IMR-90 (cell line): ENCODE measurements at regions not wholly inside any gene's neighbourhood (a gene's known extent, or its start where the extent isn't known, plus 50 kb on each side); places are given as distances from the start of the nearest gene placed in this dataset.

Experiments used
- ATAC-seq: fragments of 200-7000 bp; cut with Tn5 transposase; 2 replicates; pipeline ENCODE4 v1.9.1; 2020; ENCODE audit warnings: low read depth, mild to moderate bottlenecking, moderate library complexity
- BruUV-seq: library from RNA; stranded (reverse); fragments of 400-500 nt; replicated peaks from 2 replicates; lab custom pipeline; 2021; lab: Mats Ljungman, UMichigan
- CTCF ChIA-PET: fragments of 300-600 bp; formaldehyde crosslinking; extraction: SDS; loops from one replicate; lab custom pipeline; 2021; ENCODE audit warnings: antibody characterized with exemption; lab: Yijun Ruan, JAX
- POLR2A ChIA-PET: fragments of 300-600 bp; sonication (Branson Sonifier 250); formaldehyde crosslinking; loops from one replicate; lab custom pipeline; 2022; ENCODE audit warnings: antibody characterized with exemption; ENCODE audit not compliant: unreplicated experiment; lab: Charles Lee
- DNase-seq: peaks from one replicate; pipeline ENCODE4 v3.0.0; 2013
- H2AFZ ChIP-seq: replicated peaks from 2 replicates; pipeline ENCODE3; 2013; ENCODE audit warnings: low read length, mild to moderate bottlenecking; ENCODE audit not compliant: poor library complexity
- H2AK5ac ChIP-seq: 2 replicates; pipeline ENCODE4 v1.6.1; 2013; ENCODE audit warnings: low read depth, low read length, inconsistent platforms
- H2AK9ac ChIP-seq: replicated peaks from 2 replicates; pipeline ENCODE3; 2013; ENCODE audit warnings: mild to moderate bottlenecking, low read depth, low read length, moderate library complexity; ENCODE audit not compliant: poor library complexity
- H2BK120ac ChIP-seq: 2 replicates; pipeline ENCODE4 v1.6.1; 2013; ENCODE audit warnings: low read depth, low read length, inconsistent platforms
- H2BK15ac ChIP-seq: 3 replicates; pipeline ENCODE4 v1.6.1; 2013; ENCODE audit warnings: low read depth, low read length, inconsistent platforms
- H2BK20ac ChIP-seq: 2 replicates; pipeline ENCODE4 v1.6.1; 2013; ENCODE audit warnings: low read depth, mild to moderate bottlenecking, inconsistent platforms, low read length, moderate library complexity
- H2BK5ac ChIP-seq: 2 replicates; pipeline ENCODE4 v1.6.1; 2013; ENCODE audit warnings: mild to moderate bottlenecking, low read depth, low read length, inconsistent platforms; ENCODE audit not compliant: poor library complexity, severe bottlenecking
- H3K14ac ChIP-seq: replicated peaks from 2 replicates; pipeline ENCODE4 v1.6.1; 2013; ENCODE audit warnings: low read depth, low read length, inconsistent platforms
- H3K18ac ChIP-seq: 2 replicates; pipeline ENCODE4 v1.6.1; 2013; ENCODE audit warnings: low read depth, low read length, control low read depth
- H3K23ac ChIP-seq: 2 replicates; pipeline ENCODE4 v1.6.1; 2013; ENCODE audit warnings: low read depth, low read length, inconsistent platforms
- H3K27ac ChIP-seq: 2 replicates; pipeline ENCODE4 v1.5.1; 2013; ENCODE audit warnings: mild to moderate bottlenecking, control low read depth, low read length; ENCODE audit not compliant: insufficient read depth
- H3K27me3 ChIP-seq: 2 replicates; pipeline ENCODE4 v1.6.1; 2013; ENCODE audit warnings: low read length; ENCODE audit not compliant: control insufficient read depth, insufficient read depth
- H3K36me3 ChIP-seq: 2 replicates; pipeline ENCODE4 v1.6.1; 2013; ENCODE audit warnings: low read length, mixed read lengths; ENCODE audit not compliant: control insufficient read depth, insufficient read depth
- H3K4ac ChIP-seq: 2 replicates; pipeline ENCODE4 v1.6.1; 2013; ENCODE audit warnings: low read depth, low read length, inconsistent platforms
- H3K4me1 ChIP-seq: 2 replicates; pipeline ENCODE4 v1.6.1; 2013; ENCODE audit warnings: low read length, mixed read lengths; ENCODE audit not compliant: control insufficient read depth, insufficient read depth
- H3K4me2 ChIP-seq: 2 replicates; pipeline ENCODE4 v1.6.1; 2013; ENCODE audit warnings: low read depth, mild to moderate bottlenecking, control low read depth, low read length, moderate library complexity
- H3K4me3 ChIP-seq: 2 replicates; pipeline ENCODE4 v1.5.1; 2013; ENCODE audit warnings: low read depth, mild to moderate bottlenecking, control low read depth, low read length, moderate library complexity; ENCODE audit not compliant: insufficient read depth
- H3K56ac ChIP-seq: 2 replicates; pipeline ENCODE4 v1.6.1; 2013; ENCODE audit warnings: low read length, inconsistent platforms; ENCODE audit not compliant: insufficient read depth; ENCODE audit errors: extremely low read depth
- H3K79me1 ChIP-seq, 2 experiments: 2 replicates each; pipeline ENCODE4 v1.6.1; 2013; ENCODE audit warnings: low read length in 2 of 2, inconsistent platforms in 1 of 2, low read depth in 1 of 2
- H3K9ac ChIP-seq: 2 replicates; pipeline ENCODE4 v1.6.1; 2013; ENCODE audit warnings: low read depth, low read length, control low read depth
- H3K9me1 ChIP-seq: 2 replicates; pipeline ENCODE4 v1.6.1; 2013; ENCODE audit warnings: low read length, inconsistent platforms; ENCODE audit not compliant: insufficient read depth
- H3K9me3 ChIP-seq: 2 replicates; pipeline ENCODE4 v1.6.1; 2013; ENCODE audit warnings: low read length; ENCODE audit not compliant: control insufficient read depth, insufficient read depth
- H4K20me1 ChIP-seq: 2 replicates; pipeline ENCODE4 v1.6.1; 2013; ENCODE audit warnings: low read length, inconsistent platforms; ENCODE audit not compliant: insufficient read depth
- H4K5ac ChIP-seq: 2 replicates; pipeline ENCODE4 v1.6.1; 2013; ENCODE audit warnings: mild to moderate bottlenecking, low read depth, low read length, control low read depth
- H4K8ac ChIP-seq, 2 experiments: 2 replicates each; pipeline ENCODE4 v1.6.1; 2013; ENCODE audit warnings: low read depth in 2 of 2, low read length in 2 of 2, control low read depth in 1 of 2, inconsistent platforms in 1 of 2
- H4K91ac ChIP-seq: 2 replicates; pipeline ENCODE4 v1.6.1; 2013; ENCODE audit warnings: low read depth, low read length, inconsistent platforms; ENCODE audit not compliant: insufficient read depth
- BHLHE40 ChIP-seq: fragments of 150-350 bp; IDR thresholded peaks from 2 replicates; pipeline ENCODE4 v1.6.1; 2016; ENCODE audit warnings: mild to moderate bottlenecking, low read depth, low read length
- CEBPB ChIP-seq: IDR thresholded peaks from 2 replicates; pipeline ENCODE4 v1.6.1; 2012; ENCODE audit warnings: low read depth, low read length, improper control_type of control experiment
- CHD1 ChIP-seq: IDR thresholded peaks from 2 replicates; pipeline ENCODE4 v1.6.1; 2012; ENCODE audit warnings: low read depth, low read length, improper control_type of control experiment
- FOS ChIP-seq: fragments of 150-350 bp; IDR thresholded peaks from 2 replicates; pipeline ENCODE4 v1.6.1; 2016; ENCODE audit warnings: low read depth, low read length
- MAFK ChIP-seq: IDR thresholded peaks from 2 replicates; pipeline ENCODE4 v1.6.1; 2012; ENCODE audit warnings: low read depth, low read length, improper control_type of control experiment
- MAZ ChIP-seq: IDR thresholded peaks from 2 replicates; pipeline ENCODE4 v1.6.1; 2012; ENCODE audit warnings: low read depth, mild to moderate bottlenecking, low read length, improper control_type of control experiment, moderate library complexity, borderline replicate concordance
- MXI1 ChIP-seq: IDR thresholded peaks from 2 replicates; pipeline ENCODE4 v1.6.1; 2012; ENCODE audit warnings: low read depth, mild to moderate bottlenecking, low read length, moderate library complexity, borderline replicate concordance
- NFE2L2 ChIP-seq: fragments of 150-350 bp; IDR thresholded peaks from 2 replicates; pipeline ENCODE4 v1.6.1; 2016; ENCODE audit warnings: low read depth, mild to moderate bottlenecking, low read length
- POLR2A ChIP-seq: IDR thresholded peaks from 2 replicates; pipeline ENCODE4 v1.6.1; 2012; ENCODE audit warnings: mild to moderate bottlenecking, low read depth, low read length
- RAD21 ChIP-seq: IDR thresholded peaks from 2 replicates; pipeline ENCODE4 v1.6.1; 2012; ENCODE audit warnings: low read length, improper control_type of control experiment
- RCOR1 ChIP-seq: IDR thresholded peaks from 2 replicates; pipeline ENCODE4 v1.6.1; 2012; ENCODE audit warnings: mild to moderate bottlenecking, low read length, improper control_type of control experiment; ENCODE audit not compliant: insufficient replicate concordance
- RFX5 ChIP-seq: IDR thresholded peaks from 2 replicates; pipeline ENCODE4 v1.8.0; 2012; ENCODE audit warnings: low read depth, mild to moderate bottlenecking, low read length, moderate library complexity
- SMC3 ChIP-seq: fragments of 150-350 bp; IDR thresholded peaks from 2 replicates; pipeline ENCODE4 v1.6.1; 2016; ENCODE audit warnings: low read depth, mild to moderate bottlenecking, antibody characterized with exemption, low read length, moderate library complexity
- WGBS, 2 experiments: methylation state at CpG; one replicate each; pipeline versions ENCODE4 v1.1.5 to v1.1.7; 2013; ENCODE audit warnings: missing lambda C conversion rate in 2 of 2; ENCODE audit not compliant: insufficient read length in 1 of 2; ENCODE audit errors: extremely low coverage in 2 of 2; 5-methylcytosine and 5-hydroxymethylcytosine counted together
- dilution Hi-C: fragments of 300-500 bp; cut with HindIII; formaldehyde crosslinking; loops from one replicate; pipeline ENCODE4 v1.14.3; 2018; ENCODE audit warnings: low sequenced_read_pairs; ENCODE audit not compliant: unreplicated experiment
- in situ Hi-C: fragments of 300-500 bp; cut with MboI; formaldehyde crosslinking; loops from 3 replicates; pipeline ENCODE4 v1.14.3; 2019; ENCODE audit warnings: low sequenced_read_pairs, inconsistent platforms, mixed read lengths
- intact Hi-C: fragments of 100-400 bp; cut with micrococcal nuclease; formaldehyde crosslinking; loops from 2 replicates; pipeline ENCODE4 v1.10.0; 2022
- TF ChIP-seq, protein P1 (sequence below): conservative IDR thresholded peaks from 2 replicates; pipeline ENCODE4 v1.5.1; 2012; ENCODE audit warnings: mild to moderate bottlenecking, low read depth, low read length, improper control_type of control experiment
- TF ChIP-seq, protein P2 (sequence below): fragments of 150-350 bp; IDR thresholded peaks from 2 replicates; pipeline ENCODE4 v1.6.1; 2016; ENCODE audit warnings: low read depth, mild to moderate bottlenecking, low read length, moderate library complexity, borderline replicate concordance
- TF ChIP-seq, protein P3 (sequence below): fragments of 150-350 bp; IDR thresholded peaks from 2 replicates; pipeline ENCODE4 v1.6.1; 2017; ENCODE audit warnings: mild to moderate bottlenecking, antibody characterized with exemption, low read length, low read depth

DNA sequence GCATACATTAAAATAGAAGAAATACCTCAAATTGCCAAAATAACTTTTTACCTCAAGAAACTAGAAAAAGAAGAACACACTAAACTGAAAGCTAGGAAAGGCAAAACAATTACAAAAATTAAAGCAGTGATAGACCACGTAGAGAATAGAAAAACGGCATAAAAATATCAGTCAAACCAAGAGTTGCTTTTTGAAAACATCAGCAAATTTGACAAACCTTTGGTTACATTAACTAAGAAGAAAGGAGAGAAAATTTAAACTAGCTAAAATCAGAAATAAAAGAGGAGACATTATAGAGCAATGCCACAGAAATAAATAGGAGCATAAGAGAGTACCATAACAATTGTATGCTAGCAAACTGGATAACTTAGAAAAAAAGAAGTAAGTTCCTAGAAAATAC lies 553.8 kb downstream of the CCER1 start:
- no peak overlapping the region for H3K9ac ChIP-seq
- intact Hi-C loops (no loop called here), dilution Hi-C loops (no loop called here), in situ Hi-C loops (no loop called here)
- no peaks in the 10 kb centered on the region for H3K79me1 ChIP-seq
- no peak overlapping the region for H4K8ac ChIP-seq
- no peaks in the 10 kb centered on the region for H4K20me1 ChIP-seq
- H3K27ac ChIP-seq: no peak overlapping the region
- H3K4me2 ChIP-seq: no peak overlapping the region
- no peak overlapping the region for H4K91ac ChIP-seq
- POLR2A ChIA-PET: no interaction called here
- H2BK20ac ChIP-seq: no peak overlapping the region
- WGBS, 2 experiments: no CpG with 5 or more reads among the region's 2 CpGs
- no peak overlapping the region for H3K4ac ChIP-seq
- no peak overlapping the region for H3K4me3 ChIP-seq
- H2AFZ ChIP-seq: no peak overlapping the region
- no peaks in the 10 kb centered on the region for H3K27me3 ChIP-seq
- no peak overlapping the region for H2BK120ac ChIP-seq
- H3K23ac ChIP-seq: no peak overlapping the region
- no peak overlapping the region for H2AK5ac ChIP-seq
- no peak overlapping the region for H3K14ac ChIP-seq
- H3K9me1 ChIP-seq: no peaks in the 10 kb centered on the region
- H3K9me3 ChIP-seq: no peaks in the 10 kb centered on the region; the same call in 1 of the 2 replicates
- H3K36me3 ChIP-seq: no peaks in the 10 kb centered on the region
- CTCF ChIA-PET: no interaction called here
- BruUV-seq: no TSS peak
- no peak overlapping the region for H4K5ac ChIP-seq
- no peaks in the 10 kb centered on the region for H3K4me1 ChIP-seq
- H2AK9ac ChIP-seq: no peak overlapping the region
- H2BK5ac ChIP-seq: no peak overlapping the region
- H3K18ac ChIP-seq: no peak overlapping the region
- no peak overlapping the region for H3K56ac ChIP-seq
- no peak overlapping the region for H2BK15ac ChIP-seq
- no peak for DNase-seq
- ATAC-seq: no peak
- TF ChIP-seq, protein P1, sequence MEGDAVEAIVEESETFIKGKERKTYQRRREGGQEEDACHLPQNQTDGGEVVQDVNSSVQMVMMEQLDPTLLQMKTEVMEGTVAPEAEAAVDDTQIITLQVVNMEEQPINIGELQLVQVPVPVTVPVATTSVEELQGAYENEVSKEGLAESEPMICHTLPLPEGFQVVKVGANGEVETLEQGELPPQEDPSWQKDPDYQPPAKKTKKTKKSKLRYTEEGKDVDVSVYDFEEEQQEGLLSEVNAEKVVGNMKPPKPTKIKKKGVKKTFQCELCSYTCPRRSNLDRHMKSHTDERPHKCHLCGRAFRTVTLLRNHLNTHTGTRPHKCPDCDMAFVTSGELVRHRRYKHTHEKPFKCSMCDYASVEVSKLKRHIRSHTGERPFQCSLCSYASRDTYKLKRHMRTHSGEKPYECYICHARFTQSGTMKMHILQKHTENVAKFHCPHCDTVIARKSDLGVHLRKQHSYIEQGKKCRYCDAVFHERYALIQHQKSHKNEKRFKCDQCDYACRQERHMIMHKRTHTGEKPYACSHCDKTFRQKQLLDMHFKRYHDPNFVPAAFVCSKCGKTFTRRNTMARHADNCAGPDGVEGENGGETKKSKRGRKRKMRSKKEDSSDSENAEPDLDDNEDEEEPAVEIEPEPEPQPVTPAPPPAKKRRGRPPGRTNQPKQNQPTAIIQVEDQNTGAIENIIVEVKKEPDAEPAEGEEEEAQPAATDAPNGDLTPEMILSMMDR: no peak
- no peak for TF ChIP-seq NFE2L2
- no peak for TF ChIP-seq SMC3
- no peak for TF ChIP-seq CHD1
- no peak for TF ChIP-seq RFX5
- TF ChIP-seq MAZ: no peak
- TF ChIP-seq RCOR1: no peak
- TF ChIP-seq BHLHE40: no peak
- TF ChIP-seq POLR2A: no peak
- TF ChIP-seq MXI1: no peak
- no peak for TF ChIP-seq FOS
- no peak for TF ChIP-seq RAD21
- no peak for TF ChIP-seq MAFK
- TF ChIP-seq, protein P2, sequence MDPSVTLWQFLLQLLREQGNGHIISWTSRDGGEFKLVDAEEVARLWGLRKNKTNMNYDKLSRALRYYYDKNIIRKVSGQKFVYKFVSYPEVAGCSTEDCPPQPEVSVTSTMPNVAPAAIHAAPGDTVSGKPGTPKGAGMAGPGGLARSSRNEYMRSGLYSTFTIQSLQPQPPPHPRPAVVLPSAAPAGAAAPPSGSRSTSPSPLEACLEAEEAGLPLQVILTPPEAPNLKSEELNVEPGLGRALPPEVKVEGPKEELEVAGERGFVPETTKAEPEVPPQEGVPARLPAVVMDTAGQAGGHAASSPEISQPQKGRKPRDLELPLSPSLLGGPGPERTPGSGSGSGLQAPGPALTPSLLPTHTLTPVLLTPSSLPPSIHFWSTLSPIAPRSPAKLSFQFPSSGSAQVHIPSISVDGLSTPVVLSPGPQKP: no peak
- TF ChIP-seq, protein P3, sequence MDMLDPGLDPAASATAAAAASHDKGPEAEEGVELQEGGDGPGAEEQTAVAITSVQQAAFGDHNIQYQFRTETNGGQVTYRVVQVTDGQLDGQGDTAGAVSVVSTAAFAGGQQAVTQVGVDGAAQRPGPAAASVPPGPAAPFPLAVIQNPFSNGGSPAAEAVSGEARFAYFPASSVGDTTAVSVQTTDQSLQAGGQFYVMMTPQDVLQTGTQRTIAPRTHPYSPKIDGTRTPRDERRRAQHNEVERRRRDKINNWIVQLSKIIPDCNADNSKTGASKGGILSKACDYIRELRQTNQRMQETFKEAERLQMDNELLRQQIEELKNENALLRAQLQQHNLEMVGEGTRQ: no peak
- no peak for TF ChIP-seq CEBPB
